Fibroblast of gingiva (primary cell): ENCODE measurements at regions not wholly inside any gene's neighbourhood (a gene's known extent, or its start where the extent isn't known, plus 50 kb on each side); places are given as distances from the start of the nearest gene placed in this dataset.

ENCODE experiments used
- DNase-seq: peaks from one replicate; pipeline ENCODE4 v3.0.0-alpha.2; 2011; ENCODE audit warnings: low read depth

DNA sequence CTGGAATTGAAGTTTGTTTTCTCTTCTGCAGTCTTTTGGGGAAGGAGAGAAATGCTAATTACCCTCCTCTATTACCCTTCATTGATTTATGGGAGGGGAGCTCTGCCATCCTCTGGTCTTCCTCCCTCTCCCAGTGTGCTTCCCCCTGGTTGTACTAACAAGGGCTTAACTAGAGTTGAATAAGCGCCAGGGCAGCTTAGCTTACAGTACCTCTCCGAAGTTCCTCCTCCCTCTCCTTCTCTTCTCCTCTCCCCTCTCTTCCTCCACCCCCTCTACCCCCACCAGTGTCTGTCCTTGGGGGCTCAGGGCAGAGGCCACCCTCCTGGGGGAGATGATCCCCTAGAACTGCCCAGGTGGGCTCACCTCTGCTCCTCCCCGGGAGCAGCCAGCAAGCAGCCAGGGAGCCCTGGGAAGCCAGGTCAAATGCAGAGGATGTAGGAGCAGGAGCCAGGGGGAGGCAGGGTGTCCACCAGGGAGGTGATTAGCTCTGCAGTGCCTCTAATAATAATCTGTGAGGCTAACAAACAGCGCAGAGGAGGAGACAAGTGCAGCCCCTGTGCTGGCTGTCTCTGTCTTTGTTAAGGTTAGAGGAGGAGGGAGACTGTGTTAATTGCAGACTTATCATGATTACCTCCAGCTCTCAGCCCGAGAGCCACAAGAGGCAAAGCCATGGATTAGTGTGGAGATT, 191.6 kb upstream of the CADM1 start:
- no peak for DNase-seq

DNA sequence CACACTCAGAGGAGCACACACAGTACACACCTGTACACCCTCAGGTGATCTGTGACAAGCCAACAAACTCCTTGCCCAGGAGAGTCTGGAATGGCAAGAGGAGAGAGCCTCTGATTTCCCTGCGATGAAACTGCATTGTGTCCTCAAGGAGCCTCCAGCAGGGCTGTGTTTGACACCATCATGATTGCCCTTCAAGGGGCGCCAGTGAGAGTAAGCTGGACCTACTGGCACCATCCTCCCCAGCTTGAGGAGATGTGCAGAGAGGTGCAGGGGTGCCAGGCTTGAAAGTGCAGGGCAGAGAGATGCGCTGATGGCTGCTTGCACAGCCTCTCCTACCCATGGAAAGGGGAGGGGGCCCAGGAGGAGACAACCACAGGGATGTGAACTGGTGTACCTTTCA, 188.8 kb upstream of the CADM1 start:
- no peak for DNase-seq

DNA sequence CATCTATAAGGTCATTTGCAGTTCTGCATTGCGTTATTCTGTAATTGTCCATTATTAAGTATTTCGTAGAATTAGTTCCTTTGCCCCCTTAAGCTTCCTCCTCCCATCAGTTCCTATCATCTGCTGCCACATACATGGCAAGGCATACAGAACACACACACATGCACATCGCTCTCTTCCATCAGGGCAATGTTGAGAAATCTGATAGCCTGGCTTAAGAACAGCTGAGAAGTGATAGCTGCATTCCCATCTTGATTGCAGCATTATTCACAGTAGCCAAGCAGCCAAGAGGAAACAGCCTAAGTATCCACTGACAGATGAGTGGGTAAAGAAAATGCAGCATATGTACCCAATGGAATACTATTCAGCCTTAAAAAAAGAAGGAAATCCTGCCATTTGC, 186.8 kb upstream of the CADM1 start:
- DNase-seq: no peak

DNA sequence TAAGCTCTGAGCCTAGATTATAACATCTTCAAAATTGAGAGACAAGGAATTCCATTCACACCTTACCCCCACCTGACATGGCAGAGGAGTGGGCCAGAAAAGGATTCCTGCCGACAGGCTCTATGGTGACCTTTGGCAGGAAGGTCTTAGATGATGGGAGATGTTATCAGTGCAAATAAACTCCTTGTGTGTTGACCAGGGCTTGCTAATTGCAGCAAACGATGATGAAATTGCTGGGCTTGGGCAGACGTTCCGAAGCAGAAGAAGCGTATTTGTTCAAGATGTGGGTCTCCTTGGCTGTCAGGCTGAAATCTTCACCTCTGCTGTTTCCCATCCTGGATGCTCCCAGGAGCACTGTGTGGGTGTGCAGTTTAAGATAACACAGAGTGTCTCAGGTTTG, 183.7 kb upstream of the CADM1 start:
- no peak for DNase-seq

DNA sequence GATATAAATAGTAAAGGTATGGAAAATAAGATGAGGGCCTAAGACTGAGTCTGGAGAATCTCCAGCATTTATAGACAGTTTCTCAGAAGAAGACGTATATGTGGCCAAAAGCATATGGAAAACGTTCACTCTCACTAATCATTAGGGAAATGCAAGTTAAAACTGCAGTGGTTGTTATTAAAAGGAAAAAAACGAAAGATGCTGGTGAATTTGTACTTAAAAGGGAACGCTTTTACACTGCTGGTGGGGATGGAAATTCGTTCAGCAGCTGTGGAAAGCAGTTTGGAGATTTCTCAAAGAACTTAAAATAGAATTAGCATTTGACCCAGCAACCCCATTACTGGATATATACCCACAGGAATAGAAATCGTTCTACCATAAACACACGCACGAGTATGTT, 180.5 kb upstream of the CADM1 start:
- no peak for DNase-seq

DNA sequence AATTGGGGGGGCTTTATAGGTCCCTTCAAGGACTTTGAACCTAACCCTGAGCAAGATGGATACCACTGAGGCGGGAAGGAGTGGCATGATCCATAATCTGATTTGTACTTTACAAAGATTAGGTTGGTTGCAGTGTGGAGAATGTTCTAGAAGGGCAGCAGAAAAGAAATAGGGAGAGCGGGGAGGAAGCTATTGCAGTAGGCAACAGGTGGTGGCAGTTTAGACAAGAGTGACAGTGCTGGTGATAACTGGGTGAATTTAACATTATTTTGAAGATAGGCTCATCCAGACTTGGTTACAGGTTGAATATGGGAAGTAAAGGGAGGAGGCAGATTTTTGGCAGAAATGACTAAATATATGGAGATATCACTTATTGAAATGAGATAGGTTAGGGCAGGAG, 179.9 kb upstream of the CADM1 start:
- DNase-seq: no peak

DNA sequence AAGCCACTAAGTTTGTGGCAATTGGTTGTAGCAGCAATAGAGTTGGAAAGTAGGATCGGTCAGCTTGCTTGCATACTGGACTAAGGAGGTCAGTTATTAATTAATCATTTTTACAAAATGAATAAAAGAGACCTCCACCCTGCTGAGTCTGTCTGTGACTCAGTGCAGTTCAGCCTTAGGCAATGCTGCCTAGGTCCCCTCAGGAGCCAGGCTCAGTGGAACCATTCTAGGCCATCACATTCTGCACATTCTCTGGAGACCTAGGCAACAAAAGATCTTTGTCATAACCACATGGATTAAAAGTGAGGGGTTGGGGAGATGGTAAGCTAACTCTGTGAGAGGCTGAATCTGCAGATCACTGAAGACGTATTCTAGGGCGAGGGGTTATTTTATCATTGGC, 178.7 kb upstream of the CADM1 start:
- no peak for DNase-seq

DNA sequence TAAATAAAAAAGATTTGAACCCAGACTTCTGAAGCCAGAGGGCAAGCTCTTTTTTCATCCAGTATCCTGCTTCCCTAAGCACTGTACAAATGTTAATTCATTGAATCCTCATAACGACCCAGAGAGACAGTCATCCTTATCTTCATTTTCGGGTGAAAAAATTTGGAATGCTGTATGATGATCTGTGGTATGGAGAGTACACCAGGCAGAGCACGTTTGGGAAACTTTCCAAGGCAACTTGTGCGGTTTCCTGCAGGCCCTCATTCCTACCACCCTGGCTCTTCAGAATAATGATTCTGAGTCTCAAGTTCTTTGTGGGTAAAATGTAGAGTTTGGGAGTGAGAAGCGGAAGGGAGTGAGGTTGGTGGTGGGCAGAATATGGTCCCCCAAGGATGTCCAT, 177.9 kb upstream of the CADM1 start:
- no peak for DNase-seq

DNA sequence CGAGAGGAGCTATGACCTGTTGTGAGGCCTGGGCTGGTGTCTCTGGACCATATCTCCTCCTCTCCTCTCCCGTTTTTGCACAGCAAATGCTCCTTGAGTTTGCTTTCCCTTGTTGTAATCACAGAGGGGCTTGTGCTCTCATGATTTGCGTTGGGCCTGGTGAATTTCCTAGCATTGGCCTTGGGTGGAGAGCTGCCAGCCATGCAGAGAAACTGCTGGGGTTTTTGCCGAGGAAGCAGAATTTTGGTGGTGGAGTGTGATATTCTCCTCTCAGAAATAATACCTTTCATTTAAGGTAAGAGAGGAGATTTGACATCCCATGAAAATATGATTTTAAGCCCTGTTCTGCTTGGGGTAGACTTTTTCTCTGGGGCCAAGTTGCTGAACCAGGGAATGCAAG, 175.7 kb upstream of the CADM1 start:
- no peak for DNase-seq

DNA sequence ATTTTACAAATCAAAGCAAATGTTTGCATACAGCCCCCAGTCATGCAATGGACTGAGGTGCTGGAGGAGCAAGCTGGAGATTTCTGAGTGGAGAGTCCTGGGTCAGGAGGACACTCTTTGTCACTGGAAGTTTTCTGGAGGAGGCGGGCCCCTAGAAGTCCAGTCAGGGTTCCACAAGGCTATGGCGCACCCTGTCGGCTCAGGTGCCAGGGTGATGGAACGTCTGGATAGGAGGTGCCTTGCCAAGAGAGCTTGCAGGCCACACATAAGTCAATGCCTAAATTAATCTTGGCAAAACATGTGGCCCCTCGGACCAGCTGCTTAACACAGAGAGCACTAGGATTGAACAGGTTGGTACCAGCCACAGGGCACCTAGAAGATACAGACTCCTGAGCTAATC, 174.7 kb upstream of the CADM1 start:
- DNase-seq: no peak

DNA sequence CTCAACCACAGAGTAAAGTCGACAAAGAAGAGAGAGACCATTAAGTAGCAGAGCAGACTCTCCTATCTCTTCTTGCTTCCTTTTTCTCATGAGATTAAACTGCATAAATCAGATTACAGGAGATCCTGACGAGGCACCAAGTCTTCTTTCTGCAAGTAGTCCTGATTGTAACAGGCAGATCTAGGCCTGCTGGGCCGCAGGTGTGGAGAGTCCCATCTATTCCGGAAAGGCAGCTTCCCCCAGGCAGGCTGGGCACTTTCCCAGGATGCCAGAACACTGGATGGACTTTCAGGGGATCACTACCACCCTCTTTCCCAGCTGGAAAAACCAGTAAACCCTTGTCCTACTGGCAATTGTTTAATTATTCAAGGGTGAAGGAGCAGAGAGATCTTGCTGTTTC, 173.0 kb upstream of the CADM1 start:
- DNase-seq: no peak

DNA sequence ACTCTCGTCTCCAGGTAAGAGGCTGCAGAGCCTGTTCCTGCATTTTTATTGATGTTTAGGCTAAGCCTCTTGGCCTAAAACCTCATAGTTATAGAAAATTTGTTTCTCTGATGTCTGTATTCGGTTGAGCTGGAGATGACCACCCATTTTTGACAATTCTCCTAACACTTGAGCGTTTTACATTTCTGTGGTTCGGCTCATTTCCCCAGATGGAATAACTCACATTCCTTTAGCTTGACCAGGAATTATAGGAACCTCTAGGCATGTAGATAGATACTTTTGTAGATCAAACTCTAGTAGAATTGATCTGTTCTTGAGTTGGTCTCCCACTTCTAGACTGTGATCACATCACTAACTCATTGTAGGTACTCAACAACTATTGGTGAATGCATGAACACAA, 172.6 kb upstream of the CADM1 start:
- no peak for DNase-seq

DNA sequence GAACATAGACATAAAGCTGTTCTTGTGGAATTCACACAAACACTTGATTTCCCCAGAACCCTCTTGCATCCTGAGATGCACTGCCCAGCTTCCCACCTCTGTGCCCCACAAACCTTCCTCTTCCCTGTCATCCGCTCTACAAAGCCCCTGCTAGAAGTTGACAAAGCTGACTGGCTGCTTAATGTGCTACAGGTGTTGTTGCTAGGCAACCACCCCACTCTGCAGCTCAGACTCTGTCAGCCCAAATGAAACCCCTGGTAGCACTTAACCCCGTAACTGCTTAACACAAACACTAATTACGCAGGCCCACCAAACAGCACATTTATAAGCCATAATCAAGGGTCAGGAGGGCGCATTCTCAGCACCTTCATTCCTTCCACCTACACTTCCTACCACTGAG, 172.0 kb upstream of the CADM1 start:
- DNase-seq: no peak

DNA sequence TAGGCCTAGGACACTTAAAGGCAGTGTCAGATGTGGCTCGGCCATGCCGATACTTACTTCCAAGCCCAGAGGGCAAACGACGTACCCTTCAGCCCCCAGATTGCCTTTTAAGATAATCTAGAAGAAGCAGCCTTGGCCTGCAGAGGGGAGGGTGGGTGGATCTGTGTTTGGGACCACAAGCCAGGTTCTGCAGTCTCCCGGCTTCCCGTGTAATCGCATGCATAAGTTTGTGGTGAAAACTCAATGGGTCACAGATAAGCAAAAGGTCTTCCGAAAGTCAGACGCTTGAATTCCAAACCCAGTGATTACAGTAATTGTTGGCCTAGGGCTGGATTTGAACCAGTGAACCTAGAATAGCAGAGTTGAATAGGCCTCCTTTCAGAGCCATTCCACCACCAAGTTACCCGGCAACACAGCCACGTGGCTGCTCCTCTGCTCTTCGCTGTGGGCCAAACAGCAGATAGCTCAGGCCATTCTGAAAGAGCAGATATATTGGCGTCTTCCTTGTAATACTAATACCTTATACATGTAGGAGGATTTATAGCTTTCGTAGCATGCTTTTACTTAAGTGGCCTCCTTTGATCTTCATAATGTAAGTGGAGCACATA, 170.8 kb upstream of the CADM1 start:
- DNase-seq: no peak

DNA sequence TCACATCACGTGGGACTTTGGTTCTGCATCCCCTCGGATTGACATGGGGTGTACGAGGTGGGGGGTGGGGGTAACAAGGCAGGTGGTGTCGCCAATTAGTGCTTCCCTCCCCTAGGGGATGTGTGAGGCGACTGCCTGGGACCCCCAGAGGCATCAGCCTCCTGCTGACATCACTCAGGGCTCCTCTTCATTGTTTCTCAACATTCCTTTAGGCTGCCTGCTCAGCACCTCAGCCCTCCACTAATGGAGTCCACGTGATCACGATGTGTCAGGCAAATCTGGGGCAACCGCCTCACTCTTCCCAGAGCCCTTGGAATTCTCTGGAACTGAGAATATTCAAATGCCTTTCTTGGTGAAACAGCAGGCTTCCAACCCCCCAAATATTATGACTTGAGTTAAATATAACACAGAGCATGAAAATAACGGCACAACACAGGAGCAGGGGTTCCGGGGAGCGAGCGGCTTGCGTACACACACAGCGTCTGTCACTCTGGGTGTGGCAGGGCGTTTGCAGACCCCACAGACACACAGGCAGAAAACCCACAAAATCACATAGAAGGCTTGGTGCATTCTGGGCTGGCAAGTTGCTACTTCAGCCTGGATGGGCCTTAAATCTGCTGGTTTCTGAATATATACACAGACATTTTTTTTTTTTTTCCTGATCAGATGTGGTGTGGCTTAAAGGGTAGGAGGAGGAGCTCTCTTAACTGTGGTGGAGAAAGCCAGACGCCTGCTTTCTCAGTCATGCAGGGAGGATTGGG, 170.1 kb upstream of the CADM1 start:
- DNase-seq: no peak

DNA sequence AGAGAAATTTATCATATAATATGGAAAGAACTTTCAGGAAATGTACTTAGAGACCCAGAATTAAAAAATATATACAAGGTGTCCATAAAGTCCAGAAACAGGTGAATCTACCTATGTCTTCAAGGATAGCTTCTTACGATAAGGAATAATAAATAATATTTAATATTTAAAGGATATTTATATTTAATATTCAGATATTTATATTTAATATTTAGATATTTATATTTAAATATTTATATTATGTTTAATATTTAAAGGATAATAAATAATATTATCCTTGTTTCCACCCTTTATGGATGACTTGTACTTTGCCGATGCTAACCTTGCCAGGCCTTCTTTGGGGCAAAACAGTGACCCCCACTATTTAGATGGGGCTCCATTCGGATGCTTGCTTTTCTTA, 169.5 kb upstream of the CADM1 start:
- DNase-seq: no peak

DNA sequence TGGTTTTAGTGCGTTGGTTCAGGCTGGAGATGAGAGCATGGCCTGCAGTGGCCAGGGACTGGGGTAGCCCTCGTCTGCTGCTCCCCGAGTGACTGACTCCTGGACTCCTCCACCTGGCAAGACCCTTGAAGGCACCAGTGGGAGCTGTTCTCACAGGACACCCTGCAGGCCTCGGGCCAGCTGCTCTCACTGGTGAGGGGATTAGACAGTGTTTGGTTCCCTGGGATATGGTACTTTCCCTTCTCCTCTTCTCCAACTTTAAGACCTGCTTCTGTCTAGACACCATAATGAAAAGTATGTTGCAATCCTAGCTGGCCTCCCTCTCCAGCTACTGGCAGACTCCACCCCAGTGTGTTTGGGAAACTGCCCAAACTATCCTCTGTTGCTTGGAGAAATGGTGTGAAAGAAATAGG, 168.8 kb upstream of the CADM1 start:
- peak; percentile 14 for DNase-seq

DNA sequence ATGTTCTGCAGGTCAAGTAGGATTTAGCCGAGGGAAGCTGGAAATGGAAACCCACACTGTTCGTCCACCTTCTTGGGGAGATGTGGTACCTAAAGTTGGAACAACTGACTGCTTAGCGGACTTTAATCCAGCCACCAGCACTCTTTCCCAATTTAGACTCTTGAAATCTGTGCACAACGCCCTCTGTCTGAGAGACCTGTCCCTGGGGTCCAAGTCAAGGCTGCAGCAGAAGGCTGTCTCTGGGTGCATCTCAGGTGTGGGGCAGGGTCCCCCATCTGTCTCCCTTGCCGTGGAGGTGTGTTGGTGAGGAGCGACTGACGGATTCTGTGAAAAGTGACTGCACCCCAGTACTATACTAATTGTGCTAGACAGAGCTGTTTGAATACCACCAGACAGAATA, 168.2 kb upstream of the CADM1 start:
- no peak for DNase-seq

DNA sequence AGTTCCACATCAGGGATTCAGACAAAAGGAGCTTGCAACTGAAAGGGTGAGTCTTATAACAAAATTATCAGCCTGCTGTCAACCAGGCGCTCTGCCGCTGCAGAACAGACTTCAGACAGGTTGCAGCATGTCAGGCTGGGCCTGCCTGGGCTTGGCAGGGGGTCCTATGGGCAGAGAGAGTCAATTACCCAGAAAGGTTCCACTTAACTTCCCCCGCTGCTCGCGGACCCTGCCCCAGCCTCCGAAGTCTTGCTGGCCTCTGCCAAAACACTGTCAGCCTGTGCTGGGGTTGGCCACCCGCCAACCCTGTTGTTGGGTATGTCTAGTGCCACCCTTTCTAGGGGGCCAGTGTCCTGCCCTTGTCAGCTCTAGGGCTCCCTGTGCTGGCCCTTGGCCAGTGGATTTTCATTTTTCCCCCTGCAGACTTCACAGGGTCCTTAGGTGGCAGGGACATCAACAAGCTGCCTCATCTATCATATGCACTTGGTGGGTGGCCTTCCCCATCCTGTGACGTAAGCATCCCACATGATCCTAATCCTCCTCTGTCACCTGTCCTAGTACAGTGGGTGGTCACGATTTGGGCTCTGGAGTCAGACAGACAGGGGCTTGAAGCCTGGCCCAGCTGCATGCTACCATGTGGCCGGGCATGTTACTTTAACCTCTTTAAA, 166.5 kb upstream of the CADM1 start:
- no peak for DNase-seq

DNA sequence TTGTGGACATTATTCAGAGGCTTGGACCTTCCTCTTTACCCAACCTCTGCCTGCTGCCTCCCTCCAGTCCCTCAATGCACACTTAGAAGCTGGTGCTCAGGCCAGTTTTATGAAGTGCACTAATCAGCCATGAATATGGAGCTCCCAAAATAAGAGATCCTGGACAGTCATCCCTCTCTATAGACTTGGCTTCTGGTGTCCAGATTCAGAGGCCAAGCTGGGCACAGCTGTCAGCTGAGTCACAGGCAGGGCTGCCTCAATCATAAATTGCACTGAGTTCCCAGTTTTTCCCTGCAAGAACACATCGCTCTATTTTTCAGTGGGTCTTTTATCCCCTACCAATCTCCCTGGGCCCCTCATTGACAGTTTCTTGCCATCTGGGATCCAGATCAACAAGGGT, 161.7 kb upstream of the CADM1 start:
- DNase-seq: no peak

DNA sequence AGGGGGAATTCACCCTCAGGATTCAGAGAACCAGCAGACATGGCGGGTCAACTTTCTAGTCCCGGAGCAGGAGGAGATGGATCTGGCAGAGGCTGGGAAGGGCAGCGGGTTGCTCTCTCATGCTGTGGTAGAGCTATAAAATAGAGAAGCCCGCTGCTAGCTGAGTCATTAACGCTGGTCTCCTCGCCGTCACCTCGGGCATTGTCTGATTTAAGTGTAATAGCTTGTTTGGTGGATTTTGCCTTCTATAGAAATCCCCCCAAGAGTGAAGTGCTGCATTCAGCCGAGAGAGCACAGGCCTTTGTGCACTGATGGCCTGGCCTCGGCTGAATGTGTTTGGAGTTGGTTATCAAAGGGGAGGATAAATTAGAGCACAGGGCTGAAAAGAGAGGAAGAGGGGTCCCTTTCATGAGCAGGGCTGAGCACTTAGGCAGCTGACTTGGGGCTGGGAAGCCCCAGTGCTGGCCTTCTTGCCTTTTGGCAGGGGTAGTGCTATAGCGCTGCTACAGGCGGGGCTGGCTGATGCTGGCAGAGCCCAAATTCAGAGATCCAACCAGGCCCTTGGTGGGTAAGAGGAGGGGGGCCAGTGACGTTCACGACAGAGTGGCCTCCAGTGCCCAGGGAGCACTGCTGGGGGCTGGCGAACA, 161.1 kb upstream of the CADM1 start:
- DNase-seq: no peak

DNA sequence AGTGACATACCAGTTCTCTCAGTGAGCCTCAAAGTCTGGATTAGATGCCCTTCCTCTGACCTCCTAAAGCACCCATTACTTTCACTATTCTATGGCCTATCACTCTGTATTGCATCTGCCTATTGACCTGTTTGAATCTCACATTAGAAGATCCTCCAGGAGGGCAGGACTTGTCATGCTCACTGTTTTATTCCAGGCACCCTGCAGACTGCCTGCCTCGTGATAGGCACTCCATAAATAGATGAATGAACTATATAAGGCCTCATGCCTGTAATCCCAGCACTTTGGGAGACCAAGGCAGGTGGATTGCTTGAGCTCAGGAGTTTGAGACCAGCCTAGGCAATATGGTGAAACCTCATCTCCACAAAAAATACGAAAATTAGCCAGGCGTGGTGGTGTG, 160.1 kb upstream of the CADM1 start:
- no peak for DNase-seq

DNA sequence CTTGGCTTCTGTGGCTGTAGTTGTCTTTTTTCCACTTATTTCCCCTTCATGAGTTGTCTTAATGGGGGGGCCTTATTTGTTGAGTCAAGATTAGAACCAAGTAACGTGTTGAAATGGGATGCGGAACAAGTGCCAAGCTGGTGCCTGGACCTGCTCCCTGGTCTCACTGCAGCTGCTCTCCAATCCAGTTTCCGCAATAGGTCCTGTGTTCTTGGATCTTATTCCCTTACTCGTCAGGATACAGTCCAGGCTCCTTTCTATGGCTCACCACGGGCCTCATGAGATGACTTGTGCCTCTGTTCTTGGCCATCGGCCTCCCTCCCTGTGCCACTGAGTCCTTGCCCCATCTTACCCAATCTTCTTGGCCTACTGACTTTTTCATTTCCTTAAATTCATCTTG, 159.6 kb upstream of the CADM1 start:
- no peak for DNase-seq
